ENCODE measurements at regions not wholly inside any gene's neighbourhood (a gene's known extent, or its start where the extent isn't known, plus 50 kb on each side); places are given as distances from the start of the nearest gene placed in this dataset.

DNA sequence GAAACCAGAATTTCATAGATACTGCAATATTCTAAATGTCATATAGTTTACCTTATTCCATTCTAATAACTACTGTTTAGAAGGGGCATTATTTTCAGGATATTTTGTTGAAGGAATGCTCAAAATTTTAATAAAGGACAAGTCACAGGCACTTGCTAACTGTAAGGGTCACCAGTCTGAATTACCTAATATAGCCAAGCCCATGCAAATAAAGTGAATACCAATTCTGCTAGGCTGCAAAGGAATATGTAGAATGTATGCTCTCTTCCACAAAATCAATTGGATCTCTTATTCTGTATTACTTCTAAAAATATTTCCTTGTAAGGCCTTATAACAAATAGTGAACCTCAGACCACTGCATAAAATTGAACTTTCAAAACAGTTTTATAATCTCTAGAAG lies 52.3 kb upstream of the FAT4 start:
- no peak for TF ChIP-seq POLR2A (IDR thresholded peaks at IDR 0.05)
- TF ChIP-seq, protein P1, sequence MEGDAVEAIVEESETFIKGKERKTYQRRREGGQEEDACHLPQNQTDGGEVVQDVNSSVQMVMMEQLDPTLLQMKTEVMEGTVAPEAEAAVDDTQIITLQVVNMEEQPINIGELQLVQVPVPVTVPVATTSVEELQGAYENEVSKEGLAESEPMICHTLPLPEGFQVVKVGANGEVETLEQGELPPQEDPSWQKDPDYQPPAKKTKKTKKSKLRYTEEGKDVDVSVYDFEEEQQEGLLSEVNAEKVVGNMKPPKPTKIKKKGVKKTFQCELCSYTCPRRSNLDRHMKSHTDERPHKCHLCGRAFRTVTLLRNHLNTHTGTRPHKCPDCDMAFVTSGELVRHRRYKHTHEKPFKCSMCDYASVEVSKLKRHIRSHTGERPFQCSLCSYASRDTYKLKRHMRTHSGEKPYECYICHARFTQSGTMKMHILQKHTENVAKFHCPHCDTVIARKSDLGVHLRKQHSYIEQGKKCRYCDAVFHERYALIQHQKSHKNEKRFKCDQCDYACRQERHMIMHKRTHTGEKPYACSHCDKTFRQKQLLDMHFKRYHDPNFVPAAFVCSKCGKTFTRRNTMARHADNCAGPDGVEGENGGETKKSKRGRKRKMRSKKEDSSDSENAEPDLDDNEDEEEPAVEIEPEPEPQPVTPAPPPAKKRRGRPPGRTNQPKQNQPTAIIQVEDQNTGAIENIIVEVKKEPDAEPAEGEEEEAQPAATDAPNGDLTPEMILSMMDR (IDR thresholded peaks at IDR 0.05) = no peak
- no peak overlapping the region for H3K4me3 ChIP-seq (ENCODE audit: low read depth, poor library complexity, severe bottlenecking)
- intact Hi-C loops (cut with DNase I; ENCODE audit: low total_unique reads) = no loop called here

DNA sequence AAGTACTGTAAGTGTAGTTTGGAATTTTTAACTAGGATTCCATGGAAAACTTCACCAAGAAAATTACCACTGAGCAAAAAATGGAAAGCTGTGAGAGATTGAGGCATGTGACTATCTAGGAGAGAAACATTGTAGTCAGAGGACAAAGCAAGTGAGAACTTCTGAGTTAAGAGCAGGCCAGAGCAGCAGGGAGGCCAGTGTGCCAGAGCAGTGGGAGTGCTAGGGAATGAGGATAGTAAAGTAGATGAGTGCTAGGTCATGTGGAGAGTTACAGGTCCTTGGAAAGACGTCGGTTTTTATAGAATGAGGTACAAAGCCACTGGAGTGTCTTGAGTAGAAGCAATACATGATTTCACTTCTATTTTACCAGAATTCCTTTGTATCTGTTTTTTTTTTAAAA lies 52.7 kb upstream of the FAT4 start:
- H3K4me3 ChIP-seq (ENCODE audit: low read depth, poor library complexity, severe bottlenecking) = no peak overlapping the region
- no peak for TF ChIP-seq POLR2A (IDR thresholded peaks at IDR 0.05)
- TF ChIP-seq, protein P1 (IDR thresholded peaks at IDR 0.05) = no peak
- 93 to 98% methylated on average over 2 of the region's 2 CpGs for WGBS, 2 donors
- intact Hi-C loops (cut with DNase I; ENCODE audit: low total_unique reads) = no loop called here
- no peak for DNase-seq (ENCODE audit: low spot score in 2 of 2)

More for the DNA sequence above, 52.3 kb upstream of the FAT4 start:
- DNase-seq (ENCODE audit: low spot score in 2 of 2) = no peak

DNA sequence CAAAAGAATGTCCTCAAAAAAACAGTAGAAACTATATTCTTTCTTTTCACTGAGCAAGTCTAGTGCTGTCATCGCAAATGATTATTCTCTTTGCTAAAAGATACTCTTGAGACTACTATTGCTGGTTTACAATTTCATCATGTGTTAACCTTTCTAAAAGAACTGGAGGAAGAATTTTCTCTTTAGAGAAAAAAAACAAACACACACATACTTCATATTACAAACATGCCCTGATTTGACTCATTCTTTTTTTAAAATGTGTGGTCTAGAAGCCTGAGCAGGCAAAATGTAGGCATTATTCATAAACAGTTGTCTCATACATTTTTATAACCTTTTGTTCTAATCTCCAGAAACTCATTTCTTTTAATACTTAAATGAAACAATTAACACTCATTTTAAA lies 60.6 kb upstream of the FAT4 start:
- no peak overlapping the region for H3K4me3 ChIP-seq (ENCODE audit: low read depth, poor library complexity, severe bottlenecking)
- TF ChIP-seq, protein P1 (IDR thresholded peaks at IDR 0.05) = no peak
- TF ChIP-seq POLR2A (IDR thresholded peaks at IDR 0.05) = no peak
- WGBS, 2 donors = 64 to 84% methylated on average over 1 of the region's 1 CpG
- intact Hi-C loops (cut with DNase I; ENCODE audit: low total_unique reads) = no loop called here
- DNase-seq (ENCODE audit: low spot score in 2 of 2) = no peak

DNA sequence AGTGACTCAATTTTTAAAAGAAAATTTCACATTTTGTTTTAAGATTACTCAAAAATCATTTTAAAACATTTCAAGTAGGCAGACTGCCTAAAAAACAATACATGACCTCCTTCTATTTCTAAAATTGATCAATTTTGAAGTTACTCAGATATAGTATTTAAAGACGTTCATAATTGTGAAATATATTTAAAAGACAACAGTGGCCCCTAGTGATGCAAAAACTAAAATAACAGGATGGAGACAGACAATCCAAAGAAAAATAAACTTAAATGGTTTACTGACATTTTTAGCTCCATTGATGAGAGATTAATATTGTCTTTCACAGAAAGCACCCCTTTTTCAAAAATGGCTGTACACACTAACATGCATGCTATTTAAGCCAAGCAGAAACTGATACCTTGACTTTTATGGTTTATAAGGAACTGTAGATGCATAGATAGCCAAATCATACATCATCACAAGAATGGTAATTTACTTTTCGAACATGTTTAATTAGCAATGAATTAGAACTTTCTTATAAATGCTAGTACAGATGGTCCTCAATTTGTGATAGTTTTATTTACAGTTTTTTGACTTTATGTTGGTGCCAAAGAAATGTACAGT lies 69.8 kb upstream of the FAT4 start:
- 35 to 39% methylated on average over 2 of the region's 2 CpGs for WGBS, 2 donors
- TF ChIP-seq, protein P1 (IDR thresholded peaks at IDR 0.05) = no peak
- no peak for TF ChIP-seq POLR2A (IDR thresholded peaks at IDR 0.05)
- no peak overlapping the region for H3K4me3 ChIP-seq (ENCODE audit: low read depth, poor library complexity, severe bottlenecking)
- no peak for DNase-seq (ENCODE audit: low spot score in 2 of 2)
- intact Hi-C loops (cut with DNase I; ENCODE audit: low total_unique reads) = no loop called here

DNA sequence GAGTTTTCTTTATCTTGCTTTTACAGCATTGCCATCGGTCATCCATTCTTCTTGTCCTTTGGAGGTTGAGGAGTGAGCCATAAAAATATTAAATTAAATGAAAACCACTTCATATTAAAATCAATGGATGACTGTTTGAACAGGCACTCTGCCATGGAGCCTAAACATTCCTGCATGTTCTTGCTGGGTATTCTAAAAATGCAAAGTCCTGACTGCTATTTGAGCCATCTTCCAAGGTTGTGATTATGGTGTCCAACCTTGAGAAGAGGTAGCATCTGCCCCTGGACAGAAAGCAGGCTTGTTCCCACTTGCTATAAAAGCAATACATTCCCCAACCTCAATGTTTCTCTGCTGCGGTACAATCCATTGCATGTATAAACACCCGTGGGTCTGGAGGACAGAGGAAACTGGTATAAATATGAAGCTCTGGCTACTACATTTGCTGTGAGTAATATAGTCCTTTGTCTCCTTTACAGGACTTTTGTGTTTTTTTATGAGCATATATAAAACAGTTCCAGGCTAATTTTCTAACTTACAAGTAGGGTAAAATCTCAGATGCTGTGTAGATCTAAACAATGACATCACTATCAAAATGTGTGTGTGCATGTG lies 70.9 kb upstream of the FAT4 start:
- intact Hi-C loops (cut with DNase I; ENCODE audit: low total_unique reads) = no loop called here
- WGBS, 2 donors = 55 to 82% methylated on average over 3 of the region's 3 CpGs
- no peak for TF ChIP-seq POLR2A (IDR thresholded peaks at IDR 0.05)
- TF ChIP-seq, protein P1 (IDR thresholded peaks at IDR 0.05) = no peak
- DNase-seq (ENCODE audit: low spot score in 2 of 2) = no peak
- H3K4me3 ChIP-seq (ENCODE audit: low read depth, poor library complexity, severe bottlenecking) = no peak overlapping the region

DNA sequence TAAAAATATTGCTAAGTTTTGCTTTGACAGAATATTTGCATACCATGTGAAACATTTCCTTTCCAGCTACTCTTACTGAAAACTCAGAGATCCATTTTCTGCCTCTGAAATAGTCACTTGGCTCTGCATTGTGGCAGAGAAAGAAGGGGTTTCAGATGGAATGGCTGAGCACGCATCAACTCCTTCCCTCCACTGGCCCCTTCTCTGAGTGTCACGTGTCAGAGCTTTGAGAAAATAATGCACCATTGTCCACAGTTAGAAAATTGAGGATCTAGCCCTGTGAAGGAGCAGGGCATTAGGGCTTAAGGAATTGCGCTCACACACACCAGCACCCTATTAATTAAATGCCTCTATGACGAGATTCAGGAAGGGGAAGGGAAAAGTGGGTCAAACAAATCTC lies 78.8 kb upstream of the FAT4 start:
- intact Hi-C loops (cut with DNase I; ENCODE audit: low total_unique reads) = no loop called here
- no peak overlapping the region for H3K4me3 ChIP-seq (ENCODE audit: low read depth, poor library complexity, severe bottlenecking)
- 77 to 81% methylated on average over 4 of the region's 4 CpGs for WGBS, 2 donors
- DNase-seq (ENCODE audit: low spot score in 2 of 2) = no peak
- no peak for TF ChIP-seq POLR2A (IDR thresholded peaks at IDR 0.05)
- TF ChIP-seq, protein P1 (IDR thresholded peaks at IDR 0.05) = no peak

Measured in lower leg skin (tissue), 4 donors.